HCT116 (cell line): ENCODE measurements at regions not wholly inside any gene's neighbourhood (a gene's known extent, or its start where the extent isn't known, plus 50 kb on each side); places are given as distances from the start of the nearest gene placed in this dataset.

Experiments used
- ATAC-seq: fragments of 200-7000 bp; cut with Tn5 transposase; 2 replicates; pipeline ENCODE4 v1.9.1; 2020; ENCODE audit warnings: mild to moderate bottlenecking, moderate library complexity
- BruUV-seq: library from RNA; stranded (reverse); fragments of 400-500 nt; replicated peaks from 2 replicates; lab custom pipeline; 2021; lab: Mats Ljungman, UMichigan
- CTCF ChIA-PET: fragments of 300-600 bp; sonication (Branson Sonifier 250); formaldehyde crosslinking; loops from one replicate; lab custom pipeline; 2021; ENCODE audit warnings: antibody characterized with exemption; lab: Charles Lee
- POLR2A ChIA-PET: fragments of 300-600, 350-600 bp; sonication (Branson Sonifier 250); formaldehyde crosslinking; loops from one replicate; lab custom pipeline; 2021; ENCODE audit warnings: antibody characterized with exemption; lab: Charles Lee
- RAD21 ChIA-PET, 2 experiments: fragments of 300-600 bp; sonication (Branson Sonifier 250); formaldehyde crosslinking; loops; one replicate each; lab custom pipeline; 2023; ENCODE audit warnings: low total read pairs in 2 of 2; ENCODE audit not compliant: uncharacterized antibody in 2 of 2, unreplicated experiment in 2 of 2, low non-redundant PET in 1 of 2; lab: Charles Lee
- DNase-seq: peaks from one replicate; pipeline ENCODE4 v3.0.0-alpha.2; 2010; ENCODE audit warnings: low read depth, low spot score
- H2AFZ ChIP-seq: fragments of 200-600 bp; shearing (Covaris generic), sonication (generic); 2 replicates; pipeline ENCODE4 v1.6.1; 2017; ENCODE audit warnings: low read depth, mixed run types, mixed read lengths, antibody characterized with exemption, low read length; ENCODE audit not compliant: poor library complexity, severe bottlenecking
- H3K27ac ChIP-seq: 2 replicates; pipeline ENCODE4 v1.5.1; 2012; ENCODE audit warnings: low read depth, low read length
- H3K27me3 ChIP-seq: fragments of 200-600 bp; sonication (generic); 2 replicates; pipeline ENCODE4 v1.6.1; 2016; ENCODE audit warnings: mixed run types, low read length, mixed read lengths; ENCODE audit not compliant: insufficient read depth
- H3K36me3 ChIP-seq, 2 experiments: fragments of 200-500 bp in 1 of 2; fragments of 200-600 bp in 1 of 2; sonication (Bioruptor generic) in 1 of 2; sonication (generic) in 1 of 2; 2 replicates each; pipeline versions ENCODE4 v1.5.1 to v1.6.1; 2014 to 2016; ENCODE audit warnings: low read length in 2 of 2, inconsistent platforms in 1 of 2, mixed read lengths in 1 of 2, mixed run types in 1 of 2; ENCODE audit not compliant: insufficient read depth in 2 of 2, control insufficient read depth in 1 of 2
- H3K4me1 ChIP-seq, 2 experiments: fragments of 200-600 bp in 1 of 2; sonication (generic) in 1 of 2; 2 replicates each; pipeline versions ENCODE4 v1.5.1 to v1.6.1; 2012 to 2017; ENCODE audit warnings: low read length in 2 of 2, inconsistent platforms in 1 of 2, mild to moderate bottlenecking in 1 of 2, mixed read lengths in 1 of 2, mixed run types in 1 of 2, moderate library complexity in 1 of 2; ENCODE audit not compliant: insufficient read depth in 2 of 2, control insufficient read depth in 1 of 2
- H3K4me2 ChIP-seq: fragments of 200-600 bp; sonication (generic); 2 replicates; pipeline ENCODE4 v1.6.1; 2017; ENCODE audit warnings: mixed run types, low read length, mixed read lengths
- H3K4me3 ChIP-seq, 2 experiments: fragments of 200-600 bp in 1 of 2; sonication (generic) in 1 of 2; replicated peaks in 1 of 2; 2 replicates each; pipeline ENCODE4 v1.5.1; 2011 to 2016; ENCODE audit warnings: low read length in 2 of 2, control low read depth in 1 of 2, low read depth in 1 of 2, mild to moderate bottlenecking in 1 of 2, mixed read lengths in 1 of 2, mixed run types in 1 of 2
- H3K79me2 ChIP-seq: fragments of 200-600 bp; sonication (generic); 2 replicates; pipeline ENCODE4 v1.6.1; 2017; ENCODE audit warnings: mild to moderate bottlenecking, mixed run types, low read length, moderate library complexity, mixed read lengths; ENCODE audit not compliant: insufficient read depth
- H3K9ac ChIP-seq: fragments of 200-600 bp; sonication (generic); 2 replicates; pipeline ENCODE4 v1.6.1; 2016; ENCODE audit warnings: low read length, mixed read lengths
- H3K9me2 ChIP-seq: fragments of 200-600 bp; sonication (generic), shearing (Covaris generic); 2 replicates; pipeline ENCODE4 v1.6.1; 2017; ENCODE audit warnings: mixed run types, mild to moderate bottlenecking, moderate library complexity; ENCODE audit not compliant: insufficient read depth
- H3K9me3 ChIP-seq, 2 experiments: fragments of 200-500 bp in 1 of 2; fragments of 200-600 bp in 1 of 2; sonication (Bioruptor generic) in 1 of 2; sonication (generic) in 1 of 2; 2 replicates each; pipeline ENCODE4 v1.6.1; 2014 to 2017; ENCODE audit warnings: low read length in 2 of 2, mixed read lengths in 2 of 2, inconsistent platforms in 1 of 2, low read depth in 1 of 2, mild to moderate bottlenecking in 1 of 2, mixed run types in 1 of 2, moderate library complexity in 1 of 2; ENCODE audit not compliant: control insufficient read depth in 1 of 2, insufficient read depth in 1 of 2
- H4K20me1 ChIP-seq: fragments of 200-600 bp; sonication (generic), shearing (Covaris generic); 2 replicates; pipeline ENCODE4 v1.6.1; 2017; ENCODE audit warnings: mixed run types, mild to moderate bottlenecking, moderate library complexity; ENCODE audit not compliant: insufficient read depth
- ELF1 ChIP-seq: IDR thresholded peaks from 2 replicates; pipeline ENCODE4 v1.6.1; 2012; ENCODE audit warnings: low read depth, borderline replicate concordance
- FOSL1 ChIP-seq: IDR thresholded peaks from 2 replicates; pipeline ENCODE4 v1.6.1; 2012; ENCODE audit warnings: low read depth
- JUND ChIP-seq: IDR thresholded peaks from 2 replicates; pipeline ENCODE4 v1.6.1; 2012
- POLR2AphosphoS5 ChIP-seq: IDR thresholded peaks from 2 replicates; pipeline ENCODE4 v1.6.1; 2011; ENCODE audit warnings: mild to moderate bottlenecking, low read depth, low read length, moderate library complexity
- TCF7L2 ChIP-seq: IDR thresholded peaks from 2 replicates; pipeline ENCODE4 v1.7.0; 2011; ENCODE audit warnings: borderline replicate concordance, inconsistent platforms; ENCODE audit not compliant: insufficient read depth, insufficient read length; ENCODE audit errors: extremely low read depth
- YY1 ChIP-seq: IDR thresholded peaks from 2 replicates; pipeline ENCODE4 v1.6.1; 2011; ENCODE audit warnings: low read length, low read depth, moderate library complexity, mild to moderate bottlenecking; ENCODE audit not compliant: insufficient replicate concordance; ENCODE audit errors: extremely low read depth
- ZFX ChIP-seq: fragments of 450-650 bp; IDR thresholded peaks from 2 replicates; pipeline ENCODE4 v1.6.1; 2017
- ZNF274 ChIP-seq: fragments of 200-500 bp; sonication (Bioruptor generic); IDR thresholded peaks from 2 replicates; pipeline ENCODE4 v1.6.1; 2014; ENCODE audit warnings: mild to moderate bottlenecking, low read depth, low read length, inconsistent platforms
- intact Hi-C: fragments of 100-400 bp; cut with micrococcal nuclease; formaldehyde crosslinking; loops from 2 replicates; pipeline ENCODE4 v1.10.0; 2022
- TF ChIP-seq, protein P1 (sequence below), 3 experiments: fragments of 200-600 bp in 1 of 3; sonication (generic) in 1 of 3; IDR thresholded peaks in 2 of 3; conservative IDR thresholded peaks in 1 of 3; 2 replicates each; pipeline ENCODE4 v1.5.1; 2012 to 2017; ENCODE audit warnings: low read depth in 2 of 3, low read length in 2 of 3, antibody characterized with exemption in 1 of 3, borderline replicate concordance in 1 of 3, control low read depth in 1 of 3, mild to moderate bottlenecking in 1 of 3, mixed read lengths in 1 of 3, mixed run types in 1 of 3, moderate library complexity in 1 of 3; ENCODE audit not compliant: insufficient read depth in 1 of 3
- TF ChIP-seq, protein P2 (sequence below): IDR thresholded peaks from 2 replicates; pipeline ENCODE4 v1.6.1; 2012; ENCODE audit warnings: low read depth

GRCh38 chr2:64329848-64330247 is 124.1 kb upstream of the LGALSL start:
- POLR2A ChIA-PET: no interaction called here

More at GRCh38 chr2:64329848-64330247, 124.1 kb upstream of the LGALSL start:
- Histone ChIP-seq H3K4me1 (peaks cover 0 to 7% of the 10 kb centered on the region in 2 experiments; a peak in 2 of 4 replicates), H3K9me2 (no peaks in the 10 kb centered on the region), H2AFZ (no peak overlapping the region), H3K4me2 (no peak overlapping the region), H3K36me3 (no peaks in the 10 kb centered on the region), H3K79me2 (no peaks in the 10 kb centered on the region), H3K9me3 (no peaks in the 10 kb centered on the region), H3K4me3 (no peak overlapping the region)
- ChIA-PET CTCF (interaction anchor here (1.0 to 6.1 kb wide), 10 partner anchors 11 to 583 kb away, joined by 3 to 88 read pairs (median 10); partner anchors contain the start of genes AFTPH and SERTAD2), RAD21 (interaction anchor here (1.2 to 1.6 kb wide), 5 partner anchors 158 to 559 kb away, joined by 4 to 8 read pairs (median 6); no protein-coding TSS in a partner anchor)
- DNase-seq: no peak
- BruUV-seq: no TSS peak
- TF ChIP-seq TCF7L2 (no peak), ELF1 (no peak), FOSL1 (no peak), POLR2AphosphoS5 (no peak), YY1 (no peak), JUND (no peak), ZNF274 (no peak), ZFX (no peak)
- TF ChIP-seq, protein P1, sequence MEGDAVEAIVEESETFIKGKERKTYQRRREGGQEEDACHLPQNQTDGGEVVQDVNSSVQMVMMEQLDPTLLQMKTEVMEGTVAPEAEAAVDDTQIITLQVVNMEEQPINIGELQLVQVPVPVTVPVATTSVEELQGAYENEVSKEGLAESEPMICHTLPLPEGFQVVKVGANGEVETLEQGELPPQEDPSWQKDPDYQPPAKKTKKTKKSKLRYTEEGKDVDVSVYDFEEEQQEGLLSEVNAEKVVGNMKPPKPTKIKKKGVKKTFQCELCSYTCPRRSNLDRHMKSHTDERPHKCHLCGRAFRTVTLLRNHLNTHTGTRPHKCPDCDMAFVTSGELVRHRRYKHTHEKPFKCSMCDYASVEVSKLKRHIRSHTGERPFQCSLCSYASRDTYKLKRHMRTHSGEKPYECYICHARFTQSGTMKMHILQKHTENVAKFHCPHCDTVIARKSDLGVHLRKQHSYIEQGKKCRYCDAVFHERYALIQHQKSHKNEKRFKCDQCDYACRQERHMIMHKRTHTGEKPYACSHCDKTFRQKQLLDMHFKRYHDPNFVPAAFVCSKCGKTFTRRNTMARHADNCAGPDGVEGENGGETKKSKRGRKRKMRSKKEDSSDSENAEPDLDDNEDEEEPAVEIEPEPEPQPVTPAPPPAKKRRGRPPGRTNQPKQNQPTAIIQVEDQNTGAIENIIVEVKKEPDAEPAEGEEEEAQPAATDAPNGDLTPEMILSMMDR (IDR thresholded peaks at IDR 0.05 in 2 of 3, conservative IDR thresholded peaks at IDR 0.05 in 1 of 3; ENCODE audit: borderline replicate concordance in 1 of 3, insufficient read depth in 1 of 3, low read depth in 2 of 3, low read length in 2 of 3): no peak
- TF ChIP-seq, protein P2, sequence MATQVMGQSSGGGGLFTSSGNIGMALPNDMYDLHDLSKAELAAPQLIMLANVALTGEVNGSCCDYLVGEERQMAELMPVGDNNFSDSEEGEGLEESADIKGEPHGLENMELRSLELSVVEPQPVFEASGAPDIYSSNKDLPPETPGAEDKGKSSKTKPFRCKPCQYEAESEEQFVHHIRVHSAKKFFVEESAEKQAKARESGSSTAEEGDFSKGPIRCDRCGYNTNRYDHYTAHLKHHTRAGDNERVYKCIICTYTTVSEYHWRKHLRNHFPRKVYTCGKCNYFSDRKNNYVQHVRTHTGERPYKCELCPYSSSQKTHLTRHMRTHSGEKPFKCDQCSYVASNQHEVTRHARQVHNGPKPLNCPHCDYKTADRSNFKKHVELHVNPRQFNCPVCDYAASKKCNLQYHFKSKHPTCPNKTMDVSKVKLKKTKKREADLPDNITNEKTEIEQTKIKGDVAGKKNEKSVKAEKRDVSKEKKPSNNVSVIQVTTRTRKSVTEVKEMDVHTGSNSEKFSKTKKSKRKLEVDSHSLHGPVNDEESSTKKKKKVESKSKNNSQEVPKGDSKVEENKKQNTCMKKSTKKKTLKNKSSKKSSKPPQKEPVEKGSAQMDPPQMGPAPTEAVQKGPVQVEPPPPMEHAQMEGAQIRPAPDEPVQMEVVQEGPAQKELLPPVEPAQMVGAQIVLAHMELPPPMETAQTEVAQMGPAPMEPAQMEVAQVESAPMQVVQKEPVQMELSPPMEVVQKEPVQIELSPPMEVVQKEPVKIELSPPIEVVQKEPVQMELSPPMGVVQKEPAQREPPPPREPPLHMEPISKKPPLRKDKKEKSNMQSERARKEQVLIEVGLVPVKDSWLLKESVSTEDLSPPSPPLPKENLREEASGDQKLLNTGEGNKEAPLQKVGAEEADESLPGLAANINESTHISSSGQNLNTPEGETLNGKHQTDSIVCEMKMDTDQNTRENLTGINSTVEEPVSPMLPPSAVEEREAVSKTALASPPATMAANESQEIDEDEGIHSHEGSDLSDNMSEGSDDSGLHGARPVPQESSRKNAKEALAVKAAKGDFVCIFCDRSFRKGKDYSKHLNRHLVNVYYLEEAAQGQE: no peak
- TF ChIP-seq, all 23 proteins: peak for 0
- ATAC-seq: no peak
- Histone ChIP-seq H4K20me1 (no peaks in the 10 kb centered on the region), H3K27ac (no peak overlapping the region), H3K9ac (no peak overlapping the region), H3K27me3 (no peaks in the 10 kb centered on the region)
- intact Hi-C loops: loop anchor here (2.0 to 10.0 kb wide), 4 partner anchors 233 to 1245 kb away; no protein-coding TSS in a partner anchor
